Stimulated activated CD8-positive, alpha-beta memory T cell treated with anti-CD3 and anti-CD28 coated beads, Interleukin-7, amount 100 ng/mL, for 48 hours (primary cell): ENCODE measurements at regions not wholly inside any gene's neighbourhood (a gene's known extent, or its start where the extent isn't known, plus 50 kb on each side); places are given as distances from the start of the nearest gene placed in this dataset.

ENCODE experiments used
- DNase-seq, 2 donors: peaks; one replicate each; pipeline ENCODE4 v3.0.0-alpha.2; 2020; ENCODE audit warnings: low read depth in 1 of 2; ENCODE audit errors: extremely low read depth in 1 of 2

GRCh38 chr2:193336781-193337180 lies 1142.0 kb upstream of the TMEFF2 start:
- no peak for DNase-seq

- DNase-seq, result no peak
Measured at GRCh38 chr2:193334401-193334800, 1139.7 kb upstream of the TMEFF2 start.

GRCh38 chr2:193333539-193333938 lies 1138.8 kb upstream of the TMEFF2 start:
- DNase-seq, result no peak

- DNase-seq, result no peak
Measured at GRCh38 chr2:193332941-193333340, 1138.2 kb upstream of the TMEFF2 start.

GRCh38 chr2:193331676-193332075 lies 1136.9 kb upstream of the TMEFF2 start:
- DNase-seq, result no peak

- DNase-seq, result no peak
Measured at GRCh38 chr2:193326296-193326695, 1131.6 kb upstream of the TMEFF2 start.

GRCh38 chr2:193315428-193316091 lies 1120.8 kb upstream of the TMEFF2 start:
- no peak for DNase-seq

GRCh38 chr2:193303464-193303863 lies 1108.7 kb upstream of the TMEFF2 start:
- no peak for DNase-seq

- DNase-seq, result no peak
Measured at GRCh38 chr2:193294371-193294770, 1099.6 kb upstream of the TMEFF2 start.

GRCh38 chr2:193279361-193279760 lies 1084.6 kb upstream of the TMEFF2 start:
- no peak for DNase-seq

GRCh38 chr2:193276988-193277387 lies 1082.3 kb upstream of the TMEFF2 start:
- no peak for DNase-seq

- DNase-seq, result no peak
Measured at GRCh38 chr2:193276560-193276959, 1081.8 kb upstream of the TMEFF2 start.

- DNase-seq, result no peak
Measured at GRCh38 chr2:193276069-193276468, 1081.3 kb upstream of the TMEFF2 start.

- DNase-seq, result no peak
Measured at GRCh38 chr2:193272011-193272410, 1077.3 kb upstream of the TMEFF2 start.

- no peak for DNase-seq
Measured at GRCh38 chr2:193270816-193271215, 1076.1 kb upstream of the TMEFF2 start.

- DNase-seq, result no peak
Measured at GRCh38 chr2:193267496-193268002, 1072.8 kb upstream of the TMEFF2 start.

GRCh38 chr2:193253014-193253530 lies 1058.3 kb upstream of the TMEFF2 start:
- DNase-seq, result no peak

- DNase-seq, result no peak
Measured at GRCh38 chr2:193251909-193252308, 1057.2 kb upstream of the TMEFF2 start.

- DNase-seq, result no peak
Measured at GRCh38 chr2:193250389-193250788, 1055.7 kb upstream of the TMEFF2 start.

- no peak for DNase-seq
Measured at GRCh38 chr2:193240752-193241151, 1046.0 kb upstream of the TMEFF2 start.

- no peak for DNase-seq
Measured at GRCh38 chr2:193231634-193232033, 1036.9 kb upstream of the TMEFF2 start.

- no peak for DNase-seq
Measured at GRCh38 chr2:193228276-193228675, 1033.5 kb upstream of the TMEFF2 start.

GRCh38 chr2:193222454-193222853 lies 1027.7 kb upstream of the TMEFF2 start:
- no peak for DNase-seq
